ENCODE measurements at regions not wholly inside any gene's neighbourhood (a gene's known extent, or its start where the extent isn't known, plus 50 kb on each side); places are given as distances from the start of the nearest gene placed in this dataset.

- no peak overlapping the region for H2AFZ ChIP-seq (ENCODE audit: control insufficient read depth, low read depth, low read length)
- WGBS (ENCODE audit: insufficient coverage, insufficient replicate concordance, low lambda C conversion rate, missing lambda C conversion rate) = 0% methylated on average over 2 of the region's 2 CpGs
- H3K4me2 ChIP-seq (ENCODE audit: control insufficient read depth, insufficient read depth) = no peak overlapping the region
- DNase-seq (ENCODE audit: low read depth, low spot score) = no peak
- no peak overlapping the region for H3K4me3 ChIP-seq
- H3K4me1 ChIP-seq (ENCODE audit: control insufficient read depth, insufficient read depth, low read length) = no peaks in the 10 kb centered on the region
- H3K9me3 ChIP-seq (replicated peaks; ENCODE audit: control insufficient read depth, insufficient read depth, low read length) = no peaks in the 10 kb centered on the region
- FAIRE-seq = no peak
- H3K27ac ChIP-seq (ENCODE audit: control insufficient read depth, insufficient read depth) = no peak overlapping the region
- H3K36me3 ChIP-seq (ENCODE audit: control insufficient read depth in 2 of 2, insufficient read depth in 2 of 2, low read length in 1 of 2) = no peaks in the 10 kb centered on the region
- no peaks in the 10 kb centered on the region for H4K20me1 ChIP-seq (ENCODE audit: control insufficient read depth, insufficient read depth)
- H3K27me3 ChIP-seq (replicated peaks in 1 of 2; ENCODE audit: control insufficient read depth in 2 of 2, insufficient read depth in 2 of 2, low read length in 1 of 2) = no peaks in the 10 kb centered on the region
- H3K79me2 ChIP-seq (ENCODE audit: control insufficient read depth, insufficient read depth, low read length) = no peaks in the 10 kb centered on the region
- ChIA-PET CTCF (no interaction called here), POLR2A (no interaction called here), SMC1A (ENCODE audit: uncharacterized antibody, unreplicated experiment) (no interaction called here), RAD21 (ENCODE audit: unreplicated experiment) (no interaction called here)
- no peak for ATAC-seq
- intact Hi-C loops (cut with micrococcal nuclease; ENCODE audit: unreplicated experiment) (no loop called here), in situ Hi-C loops (cut with MboI) (no loop called here)
- no TSS peak for BruUV-seq (replicated peaks)
- no peak for TF ChIP-seq BMI1 (IDR thresholded peaks at IDR 0.05; ENCODE audit: borderline replicate concordance)
- no peak for TF ChIP-seq KDM1A (IDR thresholded peaks at IDR 0.05; ENCODE audit: borderline replicate concordance)
- TF ChIP-seq NR2F1 (conservative IDR thresholded peaks at IDR 0.05) = no peak
- TF ChIP-seq HDAC2 (IDR thresholded peaks at IDR 0.05) = no peak
- no peak for TF ChIP-seq PAX5 (IDR thresholded peaks at IDR 0.05; ENCODE audit: borderline replicate concordance, low read depth, low read length)
- no peak for TF ChIP-seq E2F8 (IDR thresholded peaks at IDR 0.05; ENCODE audit: low read depth, partially characterized antibody)
- no peak for TF ChIP-seq SMAD1 (IDR thresholded peaks at IDR 0.05; ENCODE audit: low read depth, partially characterized antibody)
- TF ChIP-seq EED (IDR thresholded peaks at IDR 0.05; ENCODE audit: low read depth) = no peak
- no peak overlapping the region for H3K9ac ChIP-seq (ENCODE audit: control insufficient read depth, insufficient read depth, low read length)
Observed at GRCh38 chr16:59440502-59440901, 706.4 kb upstream of the GOT2 start.
